GM10266 (cell line): ENCODE measurements at regions not wholly inside any gene's neighbourhood (a gene's known extent, or its start where the extent isn't known, plus 50 kb on each side); places are given as distances from the start of the nearest gene placed in this dataset.
"Not testable (repeated sequence)": the region's sequence is repeated elsewhere in the genome, so short reads cannot be mapped to it uniquely, and the experiment has no call there.

Experiments used
- DNase-seq: peaks from one replicate; pipeline ENCODE4 v3.0.0; 2012; ENCODE audit errors: extremely low spot score
- TF ChIP-seq, protein P1 (sequence below): IDR thresholded peaks from 2 replicates; pipeline ENCODE4 v1.5.1; 2012; ENCODE audit warnings: mild to moderate bottlenecking, low read depth; ENCODE audit not compliant: control insufficient read depth, insufficient read depth; ENCODE audit errors: missing control alignments

DNA sequence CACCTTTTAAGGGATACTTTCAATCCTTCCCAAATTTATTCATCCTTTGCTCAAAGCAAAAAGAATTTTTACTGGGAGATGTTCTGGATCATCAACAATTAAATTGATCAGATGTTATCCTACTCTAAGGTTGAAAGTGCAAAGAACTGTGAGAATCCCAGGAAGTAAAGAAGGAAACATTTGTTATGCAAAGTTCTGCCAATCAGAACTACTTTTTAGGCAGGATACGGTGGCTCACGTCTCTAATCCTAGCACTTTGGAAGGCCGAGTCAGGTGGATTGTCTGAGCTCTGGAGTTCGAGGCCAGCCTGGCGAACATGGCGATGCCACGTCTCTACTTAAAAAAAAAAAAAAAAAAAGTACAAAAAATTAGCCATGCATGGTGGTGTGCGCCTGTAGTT is 882.3 kb downstream of the DIAPH3 start:
- TF ChIP-seq, protein P1, sequence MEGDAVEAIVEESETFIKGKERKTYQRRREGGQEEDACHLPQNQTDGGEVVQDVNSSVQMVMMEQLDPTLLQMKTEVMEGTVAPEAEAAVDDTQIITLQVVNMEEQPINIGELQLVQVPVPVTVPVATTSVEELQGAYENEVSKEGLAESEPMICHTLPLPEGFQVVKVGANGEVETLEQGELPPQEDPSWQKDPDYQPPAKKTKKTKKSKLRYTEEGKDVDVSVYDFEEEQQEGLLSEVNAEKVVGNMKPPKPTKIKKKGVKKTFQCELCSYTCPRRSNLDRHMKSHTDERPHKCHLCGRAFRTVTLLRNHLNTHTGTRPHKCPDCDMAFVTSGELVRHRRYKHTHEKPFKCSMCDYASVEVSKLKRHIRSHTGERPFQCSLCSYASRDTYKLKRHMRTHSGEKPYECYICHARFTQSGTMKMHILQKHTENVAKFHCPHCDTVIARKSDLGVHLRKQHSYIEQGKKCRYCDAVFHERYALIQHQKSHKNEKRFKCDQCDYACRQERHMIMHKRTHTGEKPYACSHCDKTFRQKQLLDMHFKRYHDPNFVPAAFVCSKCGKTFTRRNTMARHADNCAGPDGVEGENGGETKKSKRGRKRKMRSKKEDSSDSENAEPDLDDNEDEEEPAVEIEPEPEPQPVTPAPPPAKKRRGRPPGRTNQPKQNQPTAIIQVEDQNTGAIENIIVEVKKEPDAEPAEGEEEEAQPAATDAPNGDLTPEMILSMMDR, result no peak
- no peak for DNase-seq

DNA sequence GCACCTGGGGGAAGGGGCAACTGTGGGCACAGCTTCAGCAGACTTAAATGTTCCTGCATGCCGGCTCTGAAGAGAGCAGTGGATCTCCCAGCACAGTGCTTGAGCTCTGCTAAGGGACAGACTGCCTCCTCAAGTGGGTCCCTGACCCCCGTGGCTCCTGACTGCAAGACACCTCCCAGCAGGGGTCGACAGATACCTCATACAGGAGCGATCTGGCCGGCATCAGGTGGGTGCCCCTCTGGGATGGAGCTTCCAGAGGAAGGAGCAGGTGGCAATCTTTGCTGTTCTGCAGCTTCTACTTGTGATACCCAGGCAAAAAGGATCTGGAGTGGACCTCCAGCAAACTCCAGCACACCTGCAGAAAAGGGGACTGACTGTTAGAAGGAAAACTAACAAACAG is 871.5 kb downstream of the DIAPH3 start:
- DNase-seq, result not testable (repeated sequence)

- DNase-seq, result no peak
Measured at GRCh38 chr13:59299584-59299983, 864.1 kb downstream of the DIAPH3 start.

GRCh38 chr13:59300355-59301173 is 863.2 kb downstream of the DIAPH3 start:
- no peak for DNase-seq
- TF ChIP-seq, protein P1, result no peak

More at GRCh38 chr13:59299584-59299983, 864.1 kb downstream of the DIAPH3 start:
- TF ChIP-seq, protein P1, result no peak

GRCh38 chr13:59301174-59301567 is 862.6 kb downstream of the DIAPH3 start:
- DNase-seq, result no peak
- TF ChIP-seq, protein P1, result no peak

DNA sequence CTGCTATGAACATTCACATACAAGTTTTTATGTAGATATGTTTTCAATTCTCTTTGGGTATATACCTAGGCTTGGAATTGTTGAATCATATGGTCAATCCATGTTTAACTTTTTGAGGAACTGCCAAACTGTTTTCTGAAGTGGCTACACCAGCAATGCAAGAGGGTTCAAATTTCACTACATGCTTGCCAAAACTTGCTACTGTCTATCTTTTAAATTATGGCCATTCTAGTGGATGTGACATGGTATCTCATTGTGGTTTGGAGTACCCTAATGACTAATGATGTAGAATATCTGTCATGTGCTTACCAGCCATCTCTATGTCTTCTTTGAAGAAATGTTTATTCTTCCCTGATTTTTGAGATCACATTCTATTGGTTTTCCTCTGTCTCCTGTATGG is 860.3 kb downstream of the DIAPH3 start:
- no peak for DNase-seq
- TF ChIP-seq, protein P1, result no peak

GRCh38 chr13:59304596-59304995 is 859.1 kb downstream of the DIAPH3 start:
- DNase-seq, result no peak
- TF ChIP-seq, protein P1, result no peak
